HepG2 (cell line): ENCODE measurements at regions not wholly inside any gene's neighbourhood (a gene's known extent, or its start where the extent isn't known, plus 50 kb on each side); places are given as distances from the start of the nearest gene placed in this dataset.

Experiments used
- ATAC-seq: fragments of 200-7000 bp; cut with Tn5 transposase; 3 replicates; pipeline ENCODE4 v1.9.1; 2020; ENCODE audit warnings: mild to moderate bottlenecking, moderate library complexity
- BruUV-seq: library from RNA; stranded (reverse); fragments of 400-500 nt; replicated peaks from 2 replicates; lab custom pipeline; 2021; lab: Mats Ljungman, UMichigan
- CTCF ChIA-PET: fragments of 300-600 bp; formaldehyde crosslinking; extraction: SDS; loops from one replicate; lab custom pipeline; 2021; ENCODE audit warnings: low total read pairs, inconsistent platforms, low intra/inter-chr PET ratio; lab: Yijun Ruan, JAX
- POLR2A ChIA-PET: fragments of 350-600 bp; sonication (Branson Sonifier 250); formaldehyde crosslinking; loops from one replicate; lab custom pipeline; 2020; ENCODE audit warnings: antibody characterized with exemption, inconsistent platforms; lab: Yijun Ruan, JAX
- DNase-seq: peaks from one replicate; pipeline ENCODE4 v3.0.0-alpha.2; 2015; ENCODE audit warnings: low spot score
- FAIRE-seq: peaks from 3 replicates; lab custom pipeline; 2011; peaks lifted over from hg19 to GRCh38; lab: Jason Lieb, UNC
- H2AFZ ChIP-seq: one replicate; pipeline ENCODE4 v1.6.1; 2011; ENCODE audit warnings: low read length, inconsistent platforms
- H3K27ac ChIP-seq: fragments of 300-600 bp; 3 replicates; pipeline ENCODE4 v1.8.0; 2011; ENCODE audit warnings: mixed run types, mild to moderate bottlenecking, mixed read lengths, low read length, inconsistent platforms; ENCODE audit not compliant: insufficient read depth; ENCODE audit errors: extremely low read length
- H3K27me3 ChIP-seq, 2 experiments: fragments of 200-600 bp in 1 of 2; 2 replicates in 1 of 2; 3 replicates in 1 of 2; pipeline versions ENCODE4 v1.6.0 to v1.8.0; 2011; ENCODE audit warnings: low read length in 2 of 2, mild to moderate bottlenecking in 2 of 2, moderate library complexity in 2 of 2, inconsistent platforms in 1 of 2; ENCODE audit not compliant: insufficient read depth in 2 of 2, control insufficient read depth in 1 of 2
- H3K36me3 ChIP-seq, 2 experiments: fragments of 200-600 bp in 1 of 2; replicated peaks in 1 of 2; 2 replicates in 1 of 2; 3 replicates in 1 of 2; pipeline versions ENCODE4 v1.5.1 to v1.8.0; 2011; ENCODE audit warnings: low read length in 2 of 2, inconsistent platforms in 1 of 2; ENCODE audit not compliant: insufficient read depth in 2 of 2, control insufficient read depth in 1 of 2
- H3K4me1 ChIP-seq: 2 replicates; pipeline ENCODE4 v1.5.1; 2012; ENCODE audit warnings: low read length, inconsistent platforms; ENCODE audit not compliant: insufficient read depth
- H3K4me2 ChIP-seq: 2 replicates; pipeline ENCODE4 v1.6.0; 2011; ENCODE audit warnings: low read depth, low read length, inconsistent platforms
- H3K4me3 ChIP-seq, 3 experiments: fragments of 200-600 bp in 1 of 3; sonication (generic), shearing (Covaris generic) in 1 of 3; replicated peaks in 1 of 3; 2 replicates each; pipeline ENCODE4 v1.5.1; 2011 to 2016; ENCODE audit warnings: low read length in 3 of 3, inconsistent platforms in 2 of 3, low read depth in 2 of 3, mild to moderate bottlenecking in 2 of 3, control low read depth in 1 of 3, mixed read lengths in 1 of 3; ENCODE audit not compliant: insufficient read depth in 1 of 3
- H3K79me2 ChIP-seq: one replicate; pipeline ENCODE4 v1.6.1; 2011; ENCODE audit warnings: low read length, inconsistent platforms; ENCODE audit not compliant: insufficient read depth
- H3K9ac ChIP-seq: 2 replicates; pipeline ENCODE4 v1.6.0; 2011; ENCODE audit warnings: mild to moderate bottlenecking, low read depth, low read length, inconsistent platforms; ENCODE audit not compliant: insufficient read depth
- H3K9me3 ChIP-seq: 2 replicates; pipeline ENCODE4 v1.5.1; 2012; ENCODE audit warnings: mild to moderate bottlenecking, low read length
- H4K20me1 ChIP-seq: 2 replicates; pipeline ENCODE4 v1.6.0; 2011; ENCODE audit warnings: inconsistent platforms, mild to moderate bottlenecking, low read length, moderate library complexity; ENCODE audit not compliant: insufficient read depth
- CC2D1A ChIP-seq: sonication (generic); formaldehyde crosslinking; IDR thresholded peaks from 2 replicates; pipeline ENCODE4 v1.8.1; 2023; ENCODE audit warnings: mild to moderate bottlenecking, missing genetic modification reagents
- HDAC1 ChIP-seq: sonication (generic); formaldehyde crosslinking; IDR thresholded peaks from 2 replicates; pipeline ENCODE4 v1.5.1; 2020; ENCODE audit warnings: mild to moderate bottlenecking, missing genetic modification reagents
- KLF15 ChIP-seq: sonication (generic); formaldehyde crosslinking; IDR thresholded peaks from 2 replicates; pipeline ENCODE4 v1.8.1; 2023; ENCODE audit warnings: borderline replicate concordance, mild to moderate bottlenecking, inconsistent platforms, missing genetic modification reagents, mixed read lengths
- NR2F6 ChIP-seq, 2 experiments: IDR thresholded peaks; 2 replicates each; pipeline ENCODE4 v1.6.1; 2016; ENCODE audit warnings: antibody characterized with exemption in 1 of 2, mild to moderate bottlenecking in 1 of 2
- RFX1 ChIP-seq: fragments of 450-650 bp; IDR thresholded peaks from 2 replicates; pipeline ENCODE4 v1.6.1; 2017
- RXRA ChIP-seq: sonication (generic); formaldehyde crosslinking; IDR thresholded peaks from 2 replicates; pipeline ENCODE4 v1.5.1; 2020; ENCODE audit warnings: missing genetic modification reagents
- SAP130 ChIP-seq: IDR thresholded peaks from 2 replicates; pipeline ENCODE4 v1.6.1; 2016; ENCODE audit warnings: low read depth
- SMAD3 ChIP-seq: sonication (generic); formaldehyde crosslinking; IDR thresholded peaks from 2 replicates; pipeline ENCODE4 v1.4.0; 2020; ENCODE audit warnings: missing genetic modification reagents
- SMYD3 ChIP-seq: sonication (generic); formaldehyde crosslinking; IDR thresholded peaks from 2 replicates; pipeline ENCODE4 v1.8.1; 2023; ENCODE audit warnings: mild to moderate bottlenecking, missing genetic modification reagents
- SP2 ChIP-seq: sonication (generic); formaldehyde crosslinking; IDR thresholded peaks from 2 replicates; pipeline ENCODE4 v1.5.1; 2020; ENCODE audit warnings: mild to moderate bottlenecking, missing genetic modification reagents
- SRY ChIP-seq: sonication (generic); formaldehyde crosslinking; IDR thresholded peaks from 2 replicates; pipeline ENCODE4 v1.8.0; 2022; ENCODE audit warnings: mild to moderate bottlenecking, missing genetic modification reagents
- ZNF431 ChIP-seq: sonication (generic); formaldehyde crosslinking; IDR thresholded peaks from 2 replicates; pipeline ENCODE4 v1.9.0; 2022; ENCODE audit warnings: missing genetic modification reagents, low read depth, mild to moderate bottlenecking, borderline replicate concordance
- ZNF75D ChIP-seq: sonication (generic); formaldehyde crosslinking; IDR thresholded peaks from 2 replicates; pipeline ENCODE4 v1.8.1; 2023; ENCODE audit warnings: missing genetic modification reagents, mild to moderate bottlenecking, borderline replicate concordance
- ZSCAN12 ChIP-seq: sonication (generic); formaldehyde crosslinking; IDR thresholded peaks from 2 replicates; pipeline ENCODE4 v1.9.0; 2021; ENCODE audit warnings: mild to moderate bottlenecking, missing genetic modification reagents
- WGBS: methylation state at CpG from one replicate; pipeline ENCODE4 v1.1.6; 2017; ENCODE audit warnings: low lambda C conversion rate; 5-methylcytosine and 5-hydroxymethylcytosine counted together
- in situ Hi-C: cut with HindIII; loops from 2 replicates; pipeline ENCODE4 v1.10.0; 2017; ENCODE audit warnings: low pct_unique_long_range_greater_than_20kb; ENCODE audit not compliant: extremely low pct_ligation_motif_present
- intact Hi-C: fragments of 100-400 bp; cut with micrococcal nuclease; formaldehyde crosslinking; loops from one replicate; pipeline ENCODE4 v1.10.0; 2022; ENCODE audit not compliant: unreplicated experiment
- TF ChIP-seq, protein P1 (sequence below): fragments of 450-650 bp; IDR thresholded peaks from 2 replicates; pipeline ENCODE4 v1.6.1; 2017; ENCODE audit warnings: mild to moderate bottlenecking
- TF ChIP-seq, protein P2 (sequence below): sonication (generic); formaldehyde crosslinking; IDR thresholded peaks from 2 replicates; pipeline ENCODE4 v1.5.1; 2020; ENCODE audit warnings: missing genetic modification reagents, mild to moderate bottlenecking, borderline replicate concordance
- TF ChIP-seq, protein P3 (sequence below): sonication (generic); formaldehyde crosslinking; IDR thresholded peaks from 2 replicates; pipeline ENCODE4 v1.4.0; 2020; ENCODE audit warnings: mild to moderate bottlenecking, missing genetic modification reagents, borderline replicate concordance

DNA sequence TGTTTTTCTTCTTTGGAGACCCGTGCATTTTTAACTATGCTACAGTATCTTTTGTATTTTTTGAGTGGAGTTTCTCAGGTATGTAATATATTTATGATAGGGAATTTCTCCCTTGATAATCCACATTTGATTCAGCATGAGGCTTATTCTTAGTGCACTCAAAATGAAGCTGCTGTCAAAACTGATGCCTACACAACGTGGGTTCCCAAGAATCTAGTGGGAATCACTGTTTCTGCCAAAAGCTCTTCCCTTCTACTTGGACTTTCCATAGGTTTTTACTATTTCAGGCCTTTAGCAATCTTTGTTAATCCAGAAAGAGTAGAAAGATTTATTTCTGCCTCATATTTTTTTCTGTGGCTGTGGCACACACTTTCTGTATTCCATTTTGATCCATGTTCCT, 1003.7 kb downstream of the SLITRK5 start:
- no peak overlapping the region for H3K4me2 ChIP-seq
- no peaks in the 10 kb centered on the region for H3K27me3 ChIP-seq
- no peaks in the 10 kb centered on the region for H4K20me1 ChIP-seq
- intact Hi-C loops, result no loop called here
- TF ChIP-seq, protein P1, sequence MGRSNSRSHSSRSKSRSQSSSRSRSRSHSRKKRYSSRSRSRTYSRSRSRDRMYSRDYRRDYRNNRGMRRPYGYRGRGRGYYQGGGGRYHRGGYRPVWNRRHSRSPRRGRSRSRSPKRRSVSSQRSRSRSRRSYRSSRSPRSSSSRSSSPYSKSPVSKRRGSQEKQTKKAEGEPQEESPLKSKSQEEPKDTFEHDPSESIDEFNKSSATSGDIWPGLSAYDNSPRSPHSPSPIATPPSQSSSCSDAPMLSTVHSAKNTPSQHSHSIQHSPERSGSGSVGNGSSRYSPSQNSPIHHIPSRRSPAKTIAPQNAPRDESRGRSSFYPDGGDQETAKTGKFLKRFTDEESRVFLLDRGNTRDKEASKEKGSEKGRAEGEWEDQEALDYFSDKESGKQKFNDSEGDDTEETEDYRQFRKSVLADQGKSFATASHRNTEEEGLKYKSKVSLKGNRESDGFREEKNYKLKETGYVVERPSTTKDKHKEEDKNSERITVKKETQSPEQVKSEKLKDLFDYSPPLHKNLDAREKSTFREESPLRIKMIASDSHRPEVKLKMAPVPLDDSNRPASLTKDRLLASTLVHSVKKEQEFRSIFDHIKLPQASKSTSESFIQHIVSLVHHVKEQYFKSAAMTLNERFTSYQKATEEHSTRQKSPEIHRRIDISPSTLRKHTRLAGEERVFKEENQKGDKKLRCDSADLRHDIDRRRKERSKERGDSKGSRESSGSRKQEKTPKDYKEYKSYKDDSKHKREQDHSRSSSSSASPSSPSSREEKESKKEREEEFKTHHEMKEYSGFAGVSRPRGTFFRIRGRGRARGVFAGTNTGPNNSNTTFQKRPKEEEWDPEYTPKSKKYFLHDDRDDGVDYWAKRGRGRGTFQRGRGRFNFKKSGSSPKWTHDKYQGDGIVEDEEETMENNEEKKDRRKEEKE, result no peak
- TF ChIP-seq KLF15, result no peak
- no peak for TF ChIP-seq ZNF431 (CRISPR knock-in tag)
- no peak for TF ChIP-seq HDAC1
- TF ChIP-seq SAP130 (CRISPR knock-in tag), result no peak
- TF ChIP-seq RXRA (CRISPR knock-in tag), result no peak
- no peak for TF ChIP-seq RFX1
- TF ChIP-seq, protein P2, sequence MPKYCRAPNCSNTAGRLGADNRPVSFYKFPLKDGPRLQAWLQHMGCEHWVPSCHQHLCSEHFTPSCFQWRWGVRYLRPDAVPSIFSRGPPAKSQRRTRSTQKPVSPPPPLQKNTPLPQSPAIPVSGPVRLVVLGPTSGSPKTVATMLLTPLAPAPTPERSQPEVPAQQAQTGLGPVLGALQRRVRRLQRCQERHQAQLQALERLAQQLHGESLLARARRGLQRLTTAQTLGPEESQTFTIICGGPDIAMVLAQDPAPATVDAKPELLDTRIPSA (CRISPR knock-in tag), result no peak
- TF ChIP-seq, protein P3, sequence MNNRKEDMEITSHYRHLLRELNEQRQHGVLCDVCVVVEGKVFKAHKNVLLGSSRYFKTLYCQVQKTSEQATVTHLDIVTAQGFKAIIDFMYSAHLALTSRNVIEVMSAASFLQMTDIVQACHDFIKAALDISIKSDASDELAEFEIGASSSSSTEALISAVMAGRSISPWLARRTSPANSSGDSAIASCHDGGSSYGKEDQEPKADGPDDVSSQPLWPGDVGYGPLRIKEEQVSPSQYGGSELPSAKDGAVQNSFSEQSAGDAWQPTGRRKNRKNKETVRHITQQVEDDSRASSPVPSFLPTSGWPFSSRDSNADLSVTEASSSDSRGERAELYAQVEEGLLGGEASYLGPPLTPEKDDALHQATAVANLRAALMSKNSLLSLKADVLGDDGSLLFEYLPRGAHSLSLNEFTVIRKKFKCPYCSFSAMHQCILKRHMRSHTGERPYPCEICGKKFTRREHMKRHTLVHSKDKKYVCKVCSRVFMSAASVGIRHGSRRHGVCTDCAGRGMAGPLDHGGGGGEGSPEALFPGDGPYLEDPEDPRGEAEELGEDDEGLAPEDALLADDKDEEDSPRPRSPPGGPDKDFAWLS, result no peak
- TF ChIP-seq SP2, result no peak
- TF ChIP-seq ZSCAN12 (CRISPR knock-in tag), result no peak
- TF ChIP-seq ZNF75D (CRISPR knock-in tag), result no peak
- TF ChIP-seq CC2D1A (CRISPR knock-in tag), result no peak
- no peak for TF ChIP-seq SMYD3
- no peak for TF ChIP-seq NR2F6 (IDR thresholded peaks at IDR 0.05)
- no peak for TF ChIP-seq NR2F6 (CRISPR knock-in tag; IDR thresholded peaks at IDR 0.05)
- TF ChIP-seq SRY (CRISPR knock-in tag), result no peak
- no peak for TF ChIP-seq SMAD3 (CRISPR knock-in tag)
- no TSS peak for BruUV-seq
- no peaks in the 10 kb centered on the region for H3K36me3 ChIP-seq
- POLR2A ChIA-PET, result no interaction called here
- H3K27ac ChIP-seq, result no peak overlapping the region
- WGBS, result 0% methylated on average over 2 of the region's 2 CpGs
- H3K4me3 ChIP-seq, result no peak overlapping the region
- H3K9ac ChIP-seq, result no peak overlapping the region
- no peak for ATAC-seq
- CTCF ChIA-PET, result no interaction called here
- no peak overlapping the region for H2AFZ ChIP-seq
- peaks cover 8% of the 10 kb centered on the region; the same call in 1 of the 2 replicates for H3K9me3 ChIP-seq
- no peak for DNase-seq
- H3K4me1 ChIP-seq, result no peaks in the 10 kb centered on the region
- in situ Hi-C loops, result no loop called here
- no peaks in the 10 kb centered on the region for H3K79me2 ChIP-seq
- no peak for FAIRE-seq
